ENCODE measurements at regions not wholly inside any gene's neighbourhood (a gene's known extent, or its start where the extent isn't known, plus 50 kb on each side); places are given as distances from the start of the nearest gene placed in this dataset.

- TF ChIP-seq POLR2AphosphoS5 (IDR thresholded peaks at IDR 0.05; ENCODE audit: borderline replicate concordance, low read depth, low read length) (no peak), EZH2 (IDR thresholded peaks at IDR 0.05) (no peak), FOXP2 (optimal IDR thresholded peaks at IDR 0.05; ENCODE audit: control extremely low read depth, extremely low read length, insufficient read depth) (no peak)
These were observed 83.9 kb downstream of the TMEM174 start for GRCh38 chr5:73256862-73257261.
